PC-3 (cell line): ENCODE measurements at regions not wholly inside any gene's neighbourhood (a gene's known extent, or its start where the extent isn't known, plus 50 kb on each side); places are given as distances from the start of the nearest gene placed in this dataset.

ENCODE experiments used
- CTCF ChIP-seq: fragments of 300-600 bp; sonication (generic); conservative IDR thresholded peaks from 2 replicates; pipeline ENCODE4 v1.5.1; 2017; ENCODE audit warnings: antibody characterized with exemption, low read depth, mild to moderate bottlenecking, low read length
- EZH2phosphoT487 ChIP-seq: fragments of 300-600 bp; sonication (generic); IDR thresholded peaks from 2 replicates; pipeline ENCODE4 v1.6.1; 2018; ENCODE audit warnings: mild to moderate bottlenecking, antibody characterized with exemption, low read length, borderline replicate concordance

- TF ChIP-seq CTCF (no peak), EZH2phosphoT487 (no peak)
These were observed 427.8 kb upstream of the ZP4 start for GRCh38 chr1:238318294-238319110.
